PC-9 (cell line): ENCODE measurements at regions not wholly inside any gene's neighbourhood (a gene's known extent, or its start where the extent isn't known, plus 50 kb on each side); places are given as distances from the start of the nearest gene placed in this dataset.

Source experiments
- EZH2 ChIP-seq: fragments of 200-600 bp; sonication (generic); IDR thresholded peaks from 2 replicates; pipeline ENCODE4 v1.8.0; 2017; ENCODE audit warnings: antibody characterized with exemption, low read depth
- TF ChIP-seq, protein P1 (sequence below): fragments of 200-600 bp; sonication (generic); conservative IDR thresholded peaks from 2 replicates; pipeline ENCODE4 v1.6.1; 2017; ENCODE audit warnings: mixed run types, antibody characterized with exemption, mild to moderate bottlenecking, moderate library complexity

- TF ChIP-seq, protein P1, sequence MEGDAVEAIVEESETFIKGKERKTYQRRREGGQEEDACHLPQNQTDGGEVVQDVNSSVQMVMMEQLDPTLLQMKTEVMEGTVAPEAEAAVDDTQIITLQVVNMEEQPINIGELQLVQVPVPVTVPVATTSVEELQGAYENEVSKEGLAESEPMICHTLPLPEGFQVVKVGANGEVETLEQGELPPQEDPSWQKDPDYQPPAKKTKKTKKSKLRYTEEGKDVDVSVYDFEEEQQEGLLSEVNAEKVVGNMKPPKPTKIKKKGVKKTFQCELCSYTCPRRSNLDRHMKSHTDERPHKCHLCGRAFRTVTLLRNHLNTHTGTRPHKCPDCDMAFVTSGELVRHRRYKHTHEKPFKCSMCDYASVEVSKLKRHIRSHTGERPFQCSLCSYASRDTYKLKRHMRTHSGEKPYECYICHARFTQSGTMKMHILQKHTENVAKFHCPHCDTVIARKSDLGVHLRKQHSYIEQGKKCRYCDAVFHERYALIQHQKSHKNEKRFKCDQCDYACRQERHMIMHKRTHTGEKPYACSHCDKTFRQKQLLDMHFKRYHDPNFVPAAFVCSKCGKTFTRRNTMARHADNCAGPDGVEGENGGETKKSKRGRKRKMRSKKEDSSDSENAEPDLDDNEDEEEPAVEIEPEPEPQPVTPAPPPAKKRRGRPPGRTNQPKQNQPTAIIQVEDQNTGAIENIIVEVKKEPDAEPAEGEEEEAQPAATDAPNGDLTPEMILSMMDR, result no peak
- TF ChIP-seq EZH2, result no peak
Measured at GRCh38 chr3:127135241-127136023, 57.5 kb upstream of the PRR23E start.
